HUES64 (cell line): ENCODE measurements at regions not wholly inside any gene's neighbourhood (a gene's known extent, or its start where the extent isn't known, plus 50 kb on each side); places are given as distances from the start of the nearest gene placed in this dataset.
"Not testable (repeated sequence)": the region's sequence is repeated elsewhere in the genome, so short reads cannot be mapped to it uniquely, and the experiment has no call there.

Source experiments
- H3K27ac ChIP-seq: 2 replicates; pipeline ENCODE4 v1.7.0; 2013; ENCODE audit warnings: low read depth, low read length, inconsistent platforms
- H3K27me3 ChIP-seq: 2 replicates; pipeline ENCODE4 v1.6.1; 2013; ENCODE audit warnings: mild to moderate bottlenecking, low read length; ENCODE audit not compliant: insufficient read depth
- H3K36me3 ChIP-seq: 2 replicates; pipeline ENCODE4 v1.6.1; 2013; ENCODE audit warnings: mild to moderate bottlenecking, low read length; ENCODE audit not compliant: insufficient read depth
- H3K4me1 ChIP-seq: 2 replicates; pipeline ENCODE4 v1.6.1; 2013; ENCODE audit warnings: mild to moderate bottlenecking, low read length, moderate library complexity; ENCODE audit not compliant: insufficient read depth
- H3K4me3 ChIP-seq: 2 replicates; pipeline ENCODE4 v1.5.1; 2013; ENCODE audit warnings: mild to moderate bottlenecking, low read length, moderate library complexity
- H3K9ac ChIP-seq: 2 replicates; pipeline ENCODE4 v1.6.1; 2013; ENCODE audit warnings: mild to moderate bottlenecking, low read depth, low read length
- H3K9me3 ChIP-seq: 2 replicates; pipeline ENCODE4 v1.6.1; 2013; ENCODE audit warnings: low read depth, low read length; ENCODE audit not compliant: insufficient read depth
- WGBS: fragments of 150-250, 120-280 bp; methylation state at CpG from one replicate; pipeline ENCODE4 v1.1.7; 2013; ENCODE audit warnings: missing lambda C conversion rate; 5-methylcytosine and 5-hydroxymethylcytosine counted together

GRCh38 chr5:152704286-152704685 lies 299.2 kb upstream of the NMUR2 start:
- 96% methylated on average over 1 of the region's 1 CpG for WGBS
- Histone ChIP-seq H3K27ac (no peak overlapping the region), H3K9ac (no peak overlapping the region), H3K4me3 (no peak overlapping the region), H3K36me3 (no peaks in the 10 kb centered on the region), H3K9me3 (peaks cover 9% of the 10 kb centered on the region; the same call in 1 of the 2 replicates), H3K4me1 (no peaks in the 10 kb centered on the region), H3K27me3 (no peaks in the 10 kb centered on the region)

GRCh38 chr5:152711801-152712388 lies 306.8 kb upstream of the NMUR2 start:
- H3K4me1 ChIP-seq, result no peaks in the 10 kb centered on the region
- no peaks in the 10 kb centered on the region for H3K27me3 ChIP-seq
- WGBS, result 95% methylated on average over 2 of the region's 2 CpGs
- H3K27ac ChIP-seq, result no peak overlapping the region
- no peak overlapping the region for H3K4me3 ChIP-seq
- no peaks in the 10 kb centered on the region for H3K9me3 ChIP-seq
- H3K36me3 ChIP-seq, result no peaks in the 10 kb centered on the region
- H3K9ac ChIP-seq, result no peak overlapping the region

GRCh38 chr5:152717393-152717792 lies 312.3 kb upstream of the NMUR2 start:
- Histone ChIP-seq H3K27me3 (no peaks in the 10 kb centered on the region), H3K9ac (no peak overlapping the region), H3K4me1 (no peaks in the 10 kb centered on the region), H3K9me3 (peaks cover 17% of the 10 kb centered on the region), H3K36me3 (no peaks in the 10 kb centered on the region), H3K4me3 (no peak overlapping the region), H3K27ac (no peak overlapping the region)
- 88% methylated on average over 2 of the region's 2 CpGs for WGBS

- Histone ChIP-seq H3K4me1 (no peaks in the 10 kb centered on the region), H3K36me3 (no peaks in the 10 kb centered on the region), H3K27me3 (no peaks in the 10 kb centered on the region), H3K9me3 (peaks cover 48% of the 10 kb centered on the region), H3K9ac (no peak overlapping the region), H3K4me3 (no peak overlapping the region), H3K27ac (no peak overlapping the region)
- 93% methylated on average over 6 of the region's 6 CpGs for WGBS
Measured at GRCh38 chr5:152723482-152723881, 318.4 kb upstream of the NMUR2 start.

- no peak overlapping the region for H3K27ac ChIP-seq
- H3K4me3 ChIP-seq, result no peak overlapping the region
- H3K36me3 ChIP-seq, result no peaks in the 10 kb centered on the region
- H3K4me1 ChIP-seq, result no peaks in the 10 kb centered on the region
- H3K9ac ChIP-seq, result no peak overlapping the region
- peaks cover 4% of the 10 kb centered on the region; the same call in 1 of the 2 replicates for H3K9me3 ChIP-seq
- no peaks in the 10 kb centered on the region for H3K27me3 ChIP-seq
- 97% methylated on average over 3 of the region's 3 CpGs for WGBS
Measured at GRCh38 chr5:152730176-152730575, 325.1 kb upstream of the NMUR2 start.

- no peak overlapping the region for H3K9ac ChIP-seq
- no peak overlapping the region for H3K4me3 ChIP-seq
- no peaks in the 10 kb centered on the region for H3K4me1 ChIP-seq
- H3K27ac ChIP-seq, result no peak overlapping the region
- H3K27me3 ChIP-seq, result no peaks in the 10 kb centered on the region
- H3K36me3 ChIP-seq, result no peaks in the 10 kb centered on the region
- whole genome bisulfite sequencing, result 97% methylated on average over 4 of the region's 4 CpGs
- no peaks in the 10 kb centered on the region for H3K9me3 ChIP-seq
Measured at GRCh38 chr5:152736906-152737305, 331.8 kb upstream of the NMUR2 start.

- Histone ChIP-seq H3K27ac (no peak overlapping the region), H3K9me3 (no peaks in the 10 kb centered on the region), H3K4me1 (no peaks in the 10 kb centered on the region), H3K27me3 (no peaks in the 10 kb centered on the region), H3K36me3 (no peaks in the 10 kb centered on the region), H3K4me3 (no peak overlapping the region), H3K9ac (no peak overlapping the region)
Measured at GRCh38 chr5:152739916-152740315, 334.8 kb upstream of the NMUR2 start.

GRCh38 chr5:152741126-152741525 lies 336.0 kb upstream of the NMUR2 start:
- H3K27me3 ChIP-seq, H3K9ac ChIP-seq, H3K36me3 ChIP-seq, H3K9me3 ChIP-seq, H3K4me1 ChIP-seq, H3K4me3 ChIP-seq, H3K27ac ChIP-seq: not testable (repeated sequence)
- WGBS, result 70% methylated on average over 9 of the region's 10 CpGs

GRCh38 chr5:152787709-152788217 lies 382.7 kb upstream of the NMUR2 start:
- H3K27me3 ChIP-seq, H3K27ac ChIP-seq, H3K9ac ChIP-seq, H3K4me3 ChIP-seq, H3K36me3 ChIP-seq, H3K4me1 ChIP-seq, H3K9me3 ChIP-seq: not testable (repeated sequence)
- WGBS, result 65% methylated on average over 5 of the region's 6 CpGs

GRCh38 chr5:152801886-152802285 lies 396.8 kb upstream of the NMUR2 start:
- Histone ChIP-seq H3K4me3 (no peak overlapping the region), H3K27ac (no peak overlapping the region), H3K27me3 (no peaks in the 10 kb centered on the region), H3K36me3 (no peaks in the 10 kb centered on the region), H3K9ac (no peak overlapping the region), H3K4me1 (no peaks in the 10 kb centered on the region), H3K9me3 (no peaks in the 10 kb centered on the region)
- WGBS, result 100% methylated on average over 1 of the region's 2 CpGs

- Histone ChIP-seq H3K4me3 (no peak overlapping the region), H3K27me3 (no peaks in the 10 kb centered on the region), H3K9me3 (no peaks in the 10 kb centered on the region), H3K27ac (no peak overlapping the region), H3K9ac (no peak overlapping the region), H3K4me1 (no peaks in the 10 kb centered on the region), H3K36me3 (no peaks in the 10 kb centered on the region)
- WGBS, result 83% methylated on average over 3 of the region's 3 CpGs
Measured at GRCh38 chr5:152804179-152804578, 399.1 kb upstream of the NMUR2 start.

GRCh38 chr5:152811988-152812387 lies 406.9 kb upstream of the NMUR2 start:
- H3K27me3 ChIP-seq, result no peaks in the 10 kb centered on the region
- no peaks in the 10 kb centered on the region for H3K36me3 ChIP-seq
- no peak overlapping the region for H3K4me3 ChIP-seq
- H3K9ac ChIP-seq, result no peak overlapping the region
- WGBS, result 95% methylated on average over 5 of the region's 5 CpGs
- no peak overlapping the region for H3K27ac ChIP-seq
- no peaks in the 10 kb centered on the region for H3K4me1 ChIP-seq
- peaks cover 20% of the 10 kb centered on the region for H3K9me3 ChIP-seq
